ENCODE measurements at regions not wholly inside any gene's neighbourhood (a gene's known extent, or its start where the extent isn't known, plus 50 kb on each side); places are given as distances from the start of the nearest gene placed in this dataset.
A peak's percentile ranks its signal among the peaks of the same experiment; 100 is the strongest.

- H4K20me1 ChIP-seq (replicated peaks; ENCODE audit: insufficient read depth): no peaks in the 10 kb centered on the region
- DNase-seq (ENCODE audit: low spot score): no peak
- H2AFZ ChIP-seq: no peak overlapping the region
- H3F3A ChIP-seq (replicated peaks; ENCODE audit: low read depth): no peaks in the 10 kb centered on the region
- Mint-ChIP-seq H3K27me3 (ENCODE audit: insufficient read depth, low read depth, poor library complexity) (no peaks in the 10 kb centered on the region), H3K27ac (no peak overlapping the region), H3K9me3 (no peaks in the 10 kb centered on the region; the same call in 2 of the 3 replicates), H3K4me3 (no peak overlapping the region), H3K36me3 (ENCODE audit: low read depth) (no peaks in the 10 kb centered on the region), H3K4me1 (peaks cover 27% of the 10 kb centered on the region)
- H3K27ac ChIP-seq (ENCODE audit: low read depth): no peak overlapping the region
- H3K27me3 ChIP-seq (ENCODE audit: insufficient read depth): no peaks in the 10 kb centered on the region
- no peaks in the 10 kb centered on the region for H3K36me3 ChIP-seq (ENCODE audit: insufficient read depth)
- H3K4me2 ChIP-seq: no peak overlapping the region
- ATAC-seq: no peak
- H3K9me2 ChIP-seq (ENCODE audit: insufficient read depth): no peaks in the 10 kb centered on the region
- no peak overlapping the region for H3K4me3 ChIP-seq
- no peaks in the 10 kb centered on the region for H3K79me2 ChIP-seq (replicated peaks; ENCODE audit: insufficient read depth)
- no peak for TF ChIP-seq ZNF114 (CRISPR knock-in tag; IDR thresholded peaks at IDR 0.05)
- TF ChIP-seq CREB1 (CRISPR knock-in tag; IDR thresholded peaks at IDR 0.05; ENCODE audit: low read depth): no peak
- no peak for TF ChIP-seq POLR2AphosphoS5 (IDR thresholded peaks at IDR 0.05; ENCODE audit: low read depth)
- peaks cover 24% of the 10 kb centered on the region for H3K4me1 ChIP-seq (ENCODE audit: insufficient read depth)
Measured at GRCh38 chr2:79370976-79371538, 141.8 kb upstream of the CTNNA2 start.

DNA sequence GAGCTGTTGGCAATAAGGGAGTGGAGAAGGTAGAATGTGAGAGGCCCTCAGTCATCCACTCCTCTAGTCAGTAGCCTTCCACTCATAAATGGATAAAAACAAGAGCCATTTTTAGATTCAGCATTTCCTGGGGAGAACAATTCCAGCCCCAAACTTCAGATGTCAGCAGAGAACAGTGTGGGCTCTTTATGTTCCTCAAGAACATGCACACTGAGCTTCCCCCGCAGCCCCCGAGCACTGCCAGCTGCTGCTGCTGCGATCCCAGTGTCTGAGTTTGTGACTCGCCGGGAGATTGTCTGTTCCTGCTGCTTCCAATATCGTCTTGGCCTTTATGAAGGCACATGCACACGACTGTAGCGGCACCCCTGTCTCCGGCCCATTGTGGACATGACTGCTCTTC is 143.7 kb upstream of the CTNNA2 start:
- H3K4me3 Mint-ChIP-seq: no peak overlapping the region
- H3K36me3 Mint-ChIP-seq (ENCODE audit: low read depth): no peaks in the 10 kb centered on the region
- Histone ChIP-seq H3F3A (replicated peaks; ENCODE audit: low read depth) (no peaks in the 10 kb centered on the region), H3K27me3 (ENCODE audit: insufficient read depth) (no peaks in the 10 kb centered on the region), H3K27ac (ENCODE audit: low read depth) (no peak overlapping the region), H3K4me2 (no peak overlapping the region), H2AFZ (0 out of 2 replicates have a peak overlapping the region, but pooled peaks have one; percentile 72), H3K79me2 (replicated peaks; ENCODE audit: insufficient read depth) (no peaks in the 10 kb centered on the region), H3K36me3 (ENCODE audit: insufficient read depth) (no peaks in the 10 kb centered on the region), H3K4me3 (no peak overlapping the region), H3K9me2 (ENCODE audit: insufficient read depth) (no peaks in the 10 kb centered on the region), H3K4me1 (ENCODE audit: insufficient read depth) (peaks cover 7% of the 10 kb centered on the region), H4K20me1 (replicated peaks; ENCODE audit: insufficient read depth) (no peaks in the 10 kb centered on the region)
- H3K4me1 Mint-ChIP-seq: peaks cover 13% of the 10 kb centered on the region
- H3K27me3 Mint-ChIP-seq (ENCODE audit: insufficient read depth, low read depth, poor library complexity): no peaks in the 10 kb centered on the region
- TF ChIP-seq JUNB (IDR thresholded peaks at IDR 0.05; ENCODE audit: unreplicated experiment) (no peak), CTCF (conservative IDR thresholded peaks at IDR 0.05; ENCODE audit: low read depth in 2 of 2) (peak; percentile 10 to 28; a peak in 2 of 4 replicates)
- DNase-seq (ENCODE audit: low spot score) (peak; percentile 10), ATAC-seq (peak; percentile 25; the same call in 2 of the 3 replicates)
- H3K9me3 Mint-ChIP-seq: no peaks in the 10 kb centered on the region; the same call in 2 of the 3 replicates
- no peak overlapping the region for H3K27ac Mint-ChIP-seq

- Histone ChIP-seq H4K20me1 (replicated peaks; ENCODE audit: insufficient read depth) (no peaks in the 10 kb centered on the region), H2AFZ (no peak overlapping the region), H3K27me3 (ENCODE audit: insufficient read depth) (no peaks in the 10 kb centered on the region), H3K27ac (ENCODE audit: low read depth) (no peak overlapping the region), H3K9me2 (ENCODE audit: insufficient read depth) (no peaks in the 10 kb centered on the region), H3K4me3 (no peak overlapping the region), H3K36me3 (ENCODE audit: insufficient read depth) (no peaks in the 10 kb centered on the region), H3F3A (replicated peaks; ENCODE audit: low read depth) (no peaks in the 10 kb centered on the region), H3K4me1 (ENCODE audit: insufficient read depth) (no peaks in the 10 kb centered on the region), H3K4me2 (no peak overlapping the region), H3K79me2 (replicated peaks; ENCODE audit: insufficient read depth) (no peaks in the 10 kb centered on the region)
- no peaks in the 10 kb centered on the region for H3K36me3 Mint-ChIP-seq (ENCODE audit: low read depth)
- H3K27me3 Mint-ChIP-seq (ENCODE audit: insufficient read depth, low read depth, poor library complexity): no peaks in the 10 kb centered on the region
- DNase-seq (ENCODE audit: low spot score): no peak
- no peak overlapping the region for H3K27ac Mint-ChIP-seq
- no peak overlapping the region for H3K4me3 Mint-ChIP-seq
- peaks cover 5% of the 10 kb centered on the region; the same call in 2 of the 3 replicates for H3K4me1 Mint-ChIP-seq
- no peaks in the 10 kb centered on the region; the same call in 2 of the 3 replicates for H3K9me3 Mint-ChIP-seq
- ATAC-seq: no peak
- no peak for TF ChIP-seq ZNF331 (CRISPR knock-in tag; IDR thresholded peaks at IDR 0.05; ENCODE audit: low read depth)
- no peak for TF ChIP-seq ZNF462 (CRISPR knock-in tag; IDR thresholded peaks at IDR 0.05)
- TF ChIP-seq CREB1 (CRISPR knock-in tag; IDR thresholded peaks at IDR 0.05; ENCODE audit: low read depth): no peak
- TF ChIP-seq EZH2 (IDR thresholded peaks at IDR 0.05; ENCODE audit: low read depth, unreplicated experiment): no peak
Measured at GRCh38 chr2:79368116-79368630, 144.7 kb upstream of the CTNNA2 start.
